MM.1S (cell line): ENCODE measurements at regions not wholly inside any gene's neighbourhood (a gene's known extent, or its start where the extent isn't known, plus 50 kb on each side); places are given as distances from the start of the nearest gene placed in this dataset.

Source experiments
- DNase-seq: peaks from one replicate; pipeline ENCODE4 v3.0.0-alpha.2; 2015
- H2AFZ ChIP-seq: fragments of 300-600 bp; sonication (generic); 2 replicates; pipeline ENCODE4 v1.6.0; 2016; ENCODE audit warnings: antibody characterized with exemption, low read length
- H3F3A ChIP-seq: fragments of 300-600 bp; sonication (generic); 2 replicates; pipeline ENCODE4 v1.6.1; 2016; ENCODE audit warnings: mild to moderate bottlenecking, antibody characterized with exemption, low read length, moderate library complexity, mixed read lengths; ENCODE audit not compliant: insufficient read depth
- H3K27ac ChIP-seq: fragments of 300-600 bp; sonication (generic); 2 replicates; pipeline ENCODE4 v1.5.1; 2016; ENCODE audit warnings: mild to moderate bottlenecking, low read length
- H3K27me3 ChIP-seq: fragments of 300-600 bp; sonication (generic); replicated peaks from 2 replicates; pipeline ENCODE4 v1.6.0; 2016; ENCODE audit warnings: low read length; ENCODE audit not compliant: insufficient read depth
- H3K36me3 ChIP-seq: fragments of 300-600 bp; sonication (generic); replicated peaks from 2 replicates; pipeline ENCODE4 v1.6.1; 2016; ENCODE audit warnings: mild to moderate bottlenecking, low read length, mixed read lengths; ENCODE audit not compliant: insufficient read depth
- H3K4me1 ChIP-seq: fragments of 300-600 bp; sonication (generic); 2 replicates; pipeline ENCODE4 v1.6.1; 2016; ENCODE audit warnings: low read length, mixed read lengths
- H3K4me2 ChIP-seq: fragments of 300-600 bp; sonication (generic); 2 replicates; pipeline ENCODE4 v1.6.0; 2016; ENCODE audit warnings: low read depth, low read length
- H3K4me3 ChIP-seq: fragments of 300-600 bp; sonication (generic); 2 replicates; pipeline ENCODE4 v1.5.1; 2016; ENCODE audit warnings: low read length, mixed read lengths
- H3K79me2 ChIP-seq: fragments of 300-600 bp; sonication (generic); 2 replicates; pipeline ENCODE4 v1.6.1; 2016; ENCODE audit warnings: mixed run types, low read length, mixed read lengths
- H3K9ac ChIP-seq: fragments of 300-600 bp; sonication (generic); 2 replicates; pipeline ENCODE4 v1.6.1; 2016; ENCODE audit warnings: low read length, mixed read lengths
- H3K9me2 ChIP-seq: fragments of 300-600 bp; sonication (generic); replicated peaks from 2 replicates; pipeline ENCODE4 v1.6.1; 2016; ENCODE audit warnings: mild to moderate bottlenecking, low read length, mixed read lengths; ENCODE audit not compliant: insufficient read depth
- H3K9me3 ChIP-seq: fragments of 300-600 bp; sonication (generic); replicated peaks from 2 replicates; pipeline ENCODE4 v1.6.1; 2016; ENCODE audit warnings: mild to moderate bottlenecking, low read length, mixed read lengths; ENCODE audit not compliant: insufficient read depth
- H4K20me1 ChIP-seq: fragments of 300-600 bp; sonication (generic); 2 replicates; pipeline ENCODE4 v1.6.1; 2016; ENCODE audit warnings: mild to moderate bottlenecking, low read length, moderate library complexity, mixed read lengths; ENCODE audit not compliant: insufficient read depth
- EZH2 ChIP-seq: fragments of 300-600 bp; sonication (generic); optimal IDR thresholded peaks from 2 replicates; pipeline ENCODE3; 2017; ENCODE audit warnings: low read depth, mild to moderate bottlenecking, antibody characterized with exemption, low read length, mixed read lengths
- EZH2phosphoT487 ChIP-seq: fragments of 300-600 bp; sonication (generic); IDR thresholded peaks from 2 replicates; pipeline ENCODE4 v1.6.1; 2018; ENCODE audit warnings: antibody characterized with exemption, low read length
- TF ChIP-seq, protein P1 (sequence below): fragments of 300-600 bp; sonication (generic); IDR thresholded peaks from 2 replicates; pipeline ENCODE4 v1.5.1; 2016; ENCODE audit warnings: antibody characterized with exemption, low read length, mixed read lengths

DNA sequence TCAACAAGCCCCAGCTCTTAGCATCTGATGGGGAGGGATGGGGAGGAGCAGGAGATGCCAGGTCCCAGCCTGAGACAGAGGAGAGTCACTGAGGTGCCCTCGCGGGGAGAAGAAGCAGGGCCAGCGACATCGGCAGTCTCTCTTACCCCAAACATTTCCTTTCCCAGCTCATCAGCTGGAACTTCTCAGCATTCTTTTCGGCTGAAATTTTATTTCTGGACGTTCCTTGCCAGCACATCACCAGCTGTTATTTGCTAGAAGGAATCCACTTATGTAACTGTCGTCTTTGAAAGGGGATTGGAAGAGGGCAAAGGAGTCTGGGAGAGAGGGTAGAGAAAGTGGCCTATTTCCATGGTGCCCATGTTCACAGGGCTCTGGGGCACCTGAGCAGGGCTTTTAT lies 101.0 kb upstream of the SHH start:
- H3K4me3 ChIP-seq = no peak overlapping the region
- H3K9me2 ChIP-seq = no peaks in the 10 kb centered on the region
- H3K4me2 ChIP-seq = no peak overlapping the region
- TF ChIP-seq EZH2phosphoT487 (no peak), EZH2 (no peak)
- TF ChIP-seq, protein P1, sequence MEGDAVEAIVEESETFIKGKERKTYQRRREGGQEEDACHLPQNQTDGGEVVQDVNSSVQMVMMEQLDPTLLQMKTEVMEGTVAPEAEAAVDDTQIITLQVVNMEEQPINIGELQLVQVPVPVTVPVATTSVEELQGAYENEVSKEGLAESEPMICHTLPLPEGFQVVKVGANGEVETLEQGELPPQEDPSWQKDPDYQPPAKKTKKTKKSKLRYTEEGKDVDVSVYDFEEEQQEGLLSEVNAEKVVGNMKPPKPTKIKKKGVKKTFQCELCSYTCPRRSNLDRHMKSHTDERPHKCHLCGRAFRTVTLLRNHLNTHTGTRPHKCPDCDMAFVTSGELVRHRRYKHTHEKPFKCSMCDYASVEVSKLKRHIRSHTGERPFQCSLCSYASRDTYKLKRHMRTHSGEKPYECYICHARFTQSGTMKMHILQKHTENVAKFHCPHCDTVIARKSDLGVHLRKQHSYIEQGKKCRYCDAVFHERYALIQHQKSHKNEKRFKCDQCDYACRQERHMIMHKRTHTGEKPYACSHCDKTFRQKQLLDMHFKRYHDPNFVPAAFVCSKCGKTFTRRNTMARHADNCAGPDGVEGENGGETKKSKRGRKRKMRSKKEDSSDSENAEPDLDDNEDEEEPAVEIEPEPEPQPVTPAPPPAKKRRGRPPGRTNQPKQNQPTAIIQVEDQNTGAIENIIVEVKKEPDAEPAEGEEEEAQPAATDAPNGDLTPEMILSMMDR = no peak
- DNase-seq = no peak
- no peaks in the 10 kb centered on the region for H3F3A ChIP-seq
- no peaks in the 10 kb centered on the region for H3K36me3 ChIP-seq
- no peaks in the 10 kb centered on the region for H4K20me1 ChIP-seq
- H3K79me2 ChIP-seq = no peaks in the 10 kb centered on the region
- no peak overlapping the region for H3K27ac ChIP-seq
- H3K4me1 ChIP-seq = no peaks in the 10 kb centered on the region
- H3K9ac ChIP-seq = no peak overlapping the region
- no peak overlapping the region for H2AFZ ChIP-seq
- peaks cover 28% of the 10 kb centered on the region for H3K27me3 ChIP-seq
- no peaks in the 10 kb centered on the region for H3K9me3 ChIP-seq

DNA sequence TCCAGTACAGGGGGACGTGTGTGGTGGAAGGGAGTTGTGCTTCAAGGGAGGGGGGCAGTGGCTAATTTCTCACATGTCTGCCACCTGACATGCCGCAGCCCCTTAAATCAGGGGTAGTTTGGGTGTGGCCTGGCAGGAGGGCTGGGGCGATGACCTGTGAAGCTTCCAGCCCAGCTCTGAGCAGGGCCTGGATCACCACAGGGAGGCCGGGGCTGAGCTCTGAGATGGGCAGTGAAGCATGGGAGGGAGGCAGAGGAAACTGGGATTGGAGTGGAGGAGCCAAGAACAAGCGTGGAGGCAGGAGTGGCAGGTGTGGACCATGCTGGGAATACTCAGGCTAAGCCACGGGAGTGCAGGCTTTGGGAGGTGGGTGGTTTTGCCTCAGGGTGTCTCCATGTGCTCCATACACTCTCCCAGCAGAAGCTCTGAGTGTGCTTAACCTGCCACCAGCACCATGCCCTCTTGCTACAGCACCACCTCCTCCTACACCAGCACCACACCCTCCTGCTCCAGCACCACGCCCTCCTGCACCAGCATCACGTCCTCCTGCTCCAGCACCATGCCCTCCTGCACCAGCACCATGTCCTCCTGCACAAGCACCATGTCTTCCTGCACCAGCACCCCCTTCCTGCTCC lies 99.3 kb upstream of the SHH start:
- H3K9ac ChIP-seq = no peak overlapping the region
- no peaks in the 10 kb centered on the region for H3K9me3 ChIP-seq
- H3K4me3 ChIP-seq = no peak overlapping the region
- no peaks in the 10 kb centered on the region for H3K79me2 ChIP-seq
- no peaks in the 10 kb centered on the region for H4K20me1 ChIP-seq
- H3K4me2 ChIP-seq = no peak overlapping the region
- no peaks in the 10 kb centered on the region for H3K9me2 ChIP-seq
- H3K36me3 ChIP-seq = no peaks in the 10 kb centered on the region
- no peak for DNase-seq
- TF ChIP-seq EZH2 (no peak), EZH2phosphoT487 (no peak)
- TF ChIP-seq, protein P1 = no peak
- no peak overlapping the region for H2AFZ ChIP-seq
- H3K27ac ChIP-seq = no peak overlapping the region
- H3F3A ChIP-seq = no peaks in the 10 kb centered on the region
- H3K4me1 ChIP-seq = no peaks in the 10 kb centered on the region
- peaks cover 28% of the 10 kb centered on the region for H3K27me3 ChIP-seq

DNA sequence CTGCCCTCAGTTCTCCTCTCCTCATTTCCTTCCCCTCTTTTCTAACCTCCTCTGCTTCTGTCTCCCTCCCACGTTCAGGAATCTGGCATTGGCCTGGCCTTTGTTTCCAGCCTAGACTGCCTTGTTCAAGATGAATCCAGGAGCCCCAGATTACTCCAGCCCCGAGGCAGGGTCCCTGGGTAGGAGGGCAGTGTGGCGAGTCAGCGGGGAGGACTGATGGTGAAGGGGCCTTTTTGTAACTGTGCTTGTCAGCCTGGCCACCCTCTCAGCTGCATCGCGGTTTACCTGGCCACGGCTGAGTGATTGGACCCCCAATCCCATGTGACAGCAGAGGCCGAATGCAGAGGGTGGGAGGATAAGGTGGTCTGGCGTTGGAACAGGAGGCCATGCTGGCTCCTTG lies 96.1 kb upstream of the SHH start:
- Histone ChIP-seq H2AFZ (no peak overlapping the region), H3F3A (no peaks in the 10 kb centered on the region), H3K79me2 (no peaks in the 10 kb centered on the region), H3K9me2 (no peaks in the 10 kb centered on the region), H3K9ac (no peak overlapping the region), H3K4me3 (no peak overlapping the region), H3K27ac (no peak overlapping the region), H4K20me1 (no peaks in the 10 kb centered on the region), H3K4me1 (no peaks in the 10 kb centered on the region), H3K27me3 (peaks cover 25% of the 10 kb centered on the region), H3K9me3 (no peaks in the 10 kb centered on the region; the same call in 1 of the 2 replicates), H3K36me3 (no peaks in the 10 kb centered on the region), H3K4me2 (no peak overlapping the region)
- no peak for DNase-seq
- TF ChIP-seq EZH2phosphoT487 (no peak), EZH2 (no peak)
- TF ChIP-seq, protein P1 = no peak
